ENCODE measurements at regions not wholly inside any gene's neighbourhood (a gene's known extent, or its start where the extent isn't known, plus 50 kb on each side); places are given as distances from the start of the nearest gene placed in this dataset.

GRCh38 chrX:20322887-20323286 is 56.2 kb upstream of the RPS6KA3 start:
- ATAC-seq (replicated peaks in 6 of 8) = no peak
- no peaks in the 10 kb centered on the region for H3K4me1 ChIP-seq (replicated peaks in 1 of 2)
- in situ Hi-C loops (cut with MboI; ENCODE audit: low pct_unique_long_range_greater_than_20kb in 2 of 9, low sequenced_read_pairs in 9 of 9, unreplicated experiment in 9 of 9) = no loop called here
- no peak overlapping the region for H3K27ac ChIP-seq
- 60 to 80% (median 68%) methylated on average over 1 to 4 of the region's 5 CpGs; no CpG with 5 or more reads in 7 of the 10 experiments for WGBS, 10 experiments
- no peak overlapping the region for H3K4me3 ChIP-seq

GRCh38 chrX:20320461-20321159 is 53.9 kb upstream of the RPS6KA3 start:
- Histone ChIP-seq H3K27ac (no peak overlapping the region), H3K4me3 (no peak overlapping the region), H3K4me1 (replicated peaks in 1 of 2) (no peaks in the 10 kb centered on the region)
- in situ Hi-C loops (cut with MboI; ENCODE audit: low pct_unique_long_range_greater_than_20kb in 2 of 9, low sequenced_read_pairs in 9 of 9, unreplicated experiment in 9 of 9) = no loop called here
- peak in 3 of 8 experiments; percentile 47 to 61 (median 53) for ATAC-seq (replicated peaks in 6 of 8)
- WGBS, 10 experiments = 0 to 100% (median 29%) methylated on average over 3 to 12 of the region's 12 CpGs; no CpG with 5 or more reads in 2 of the 10 experiments

GRCh38 chrX:20319054-20319453 is 52.3 kb upstream of the RPS6KA3 start:
- ATAC-seq (replicated peaks in 6 of 8) = no peak
- no peak overlapping the region for H3K27ac ChIP-seq
- 57 to 86% (median 80%) methylated on average over 1 to 3 of the region's 4 CpGs; no CpG with 5 or more reads in 7 of the 10 experiments for WGBS, 10 experiments
- in situ Hi-C loops (cut with MboI; ENCODE audit: low pct_unique_long_range_greater_than_20kb in 2 of 9, low sequenced_read_pairs in 9 of 9, unreplicated experiment in 9 of 9) = no loop called here
- H3K4me1 ChIP-seq (replicated peaks in 1 of 2) = no peaks in the 10 kb centered on the region
- no peak overlapping the region for H3K4me3 ChIP-seq

GRCh38 chrX:20317873-20318272 is 51.2 kb upstream of the RPS6KA3 start:
- no peak for ATAC-seq (replicated peaks in 6 of 8)
- in situ Hi-C loops (cut with MboI; ENCODE audit: low pct_unique_long_range_greater_than_20kb in 2 of 9, low sequenced_read_pairs in 9 of 9, unreplicated experiment in 9 of 9) = no loop called here
- Histone ChIP-seq H3K4me1 (replicated peaks in 1 of 2) (no peaks in the 10 kb centered on the region), H3K27ac (no peak overlapping the region), H3K4me3 (no peak overlapping the region)
- WGBS, 10 experiments = 28 to 82% (median 56%) methylated on average over 2 to 5 of the region's 5 CpGs; no CpG with 5 or more reads in 7 of the 10 experiments

Measured in motor neuron (in vitro differentiated cells).